GM19395 (cell line): ENCODE measurements at regions not wholly inside any gene's neighbourhood (a gene's known extent, or its start where the extent isn't known, plus 50 kb on each side); places are given as distances from the start of the nearest gene placed in this dataset.

Experiments
- ATAC-seq: cut with Tn5 transposase; IDR thresholded peaks from one replicate; pipeline ENCODE4 v1.9.1; 2021; ENCODE audit warnings: mild to moderate bottlenecking, moderate library complexity; ENCODE audit not compliant: unreplicated experiment

- ATAC-seq = no peak
Observed at GRCh38 chr14:54207075-54207474, 189.7 kb upstream of the CDKN3 start.

DNA sequence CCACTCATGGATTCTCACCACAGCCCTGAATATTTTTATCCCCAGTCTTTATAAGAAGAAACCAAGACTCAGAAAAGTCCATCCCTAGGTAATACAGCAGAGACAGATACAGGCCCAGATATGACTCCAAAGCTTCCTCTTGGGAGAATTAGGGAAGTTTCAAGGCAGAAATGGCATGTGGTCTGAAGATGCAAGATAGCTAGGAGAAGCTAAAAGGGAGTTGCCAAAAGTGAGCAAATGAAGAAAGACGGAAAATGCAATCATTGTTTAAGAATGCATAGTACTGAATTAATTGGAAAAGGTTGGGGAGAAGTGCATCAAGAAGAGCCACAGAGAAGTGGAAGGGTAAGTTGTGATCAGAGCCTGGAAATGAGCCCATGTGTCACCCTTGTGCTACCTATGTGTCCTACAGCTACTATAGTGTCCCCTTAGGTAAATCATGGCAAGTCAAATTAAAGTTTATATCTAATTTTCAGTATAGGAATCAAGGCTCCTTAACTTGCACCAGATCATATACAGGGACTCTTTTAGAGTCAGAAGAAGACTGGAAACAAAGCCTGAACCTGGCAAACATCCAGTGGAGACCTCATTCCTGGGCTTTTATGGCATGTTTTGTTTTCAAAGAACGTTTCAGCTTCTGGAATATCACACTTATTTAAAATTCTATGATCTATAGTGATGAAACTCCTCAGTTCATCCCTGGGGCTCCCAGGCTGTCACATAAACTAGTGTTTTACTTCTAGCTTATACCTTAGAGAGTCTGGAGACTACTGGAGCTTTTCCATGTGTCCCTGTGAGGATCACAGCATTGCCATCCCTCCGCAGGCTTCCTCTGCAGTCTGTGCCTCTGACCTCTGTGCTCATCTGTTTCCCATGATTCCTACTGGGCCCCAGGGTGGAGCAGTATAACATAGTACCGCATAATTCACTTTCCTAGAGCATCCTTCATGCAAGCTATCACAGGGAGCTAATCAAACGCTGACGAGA, 189.0 kb upstream of the CDKN3 start:
- ATAC-seq = no peak

GRCh38 chr14:54208751-54209150, 188.1 kb upstream of the CDKN3 start:
- ATAC-seq = no peak

DNA sequence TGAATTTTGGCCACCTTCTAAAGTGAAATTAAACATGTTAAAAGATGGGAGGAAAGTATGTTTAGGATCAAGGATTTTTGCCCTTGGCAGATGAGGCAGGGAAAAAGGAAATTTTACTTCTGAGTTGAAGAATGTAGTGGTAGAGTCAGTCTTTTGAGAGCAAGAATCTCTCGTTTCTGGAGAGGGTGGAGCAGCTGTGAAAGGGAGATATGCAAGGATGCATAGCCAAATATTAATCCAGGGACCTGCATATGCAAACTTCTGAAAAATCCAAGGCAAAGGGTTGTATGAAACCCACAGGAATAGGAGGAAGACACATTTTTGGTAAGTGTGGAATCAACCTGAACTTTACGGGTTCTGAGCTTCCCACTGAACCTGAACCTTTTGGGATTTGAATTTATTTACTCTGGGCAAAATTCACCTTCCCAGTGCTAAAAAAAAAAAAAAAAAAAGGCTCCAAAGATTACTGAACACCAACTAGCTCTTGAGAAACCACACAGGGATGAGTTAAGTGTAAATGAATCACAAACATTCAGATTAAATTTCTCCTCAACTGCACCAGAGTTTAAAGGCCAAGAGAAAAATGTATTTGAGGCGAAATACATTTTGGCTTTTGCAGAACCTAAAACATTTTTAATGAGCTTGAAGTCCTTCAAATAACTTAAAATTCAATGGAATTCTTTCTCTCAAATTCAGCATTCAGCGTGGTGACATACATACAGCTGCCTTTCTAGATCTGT, 187.1 kb upstream of the CDKN3 start:
- no peak for ATAC-seq

DNA sequence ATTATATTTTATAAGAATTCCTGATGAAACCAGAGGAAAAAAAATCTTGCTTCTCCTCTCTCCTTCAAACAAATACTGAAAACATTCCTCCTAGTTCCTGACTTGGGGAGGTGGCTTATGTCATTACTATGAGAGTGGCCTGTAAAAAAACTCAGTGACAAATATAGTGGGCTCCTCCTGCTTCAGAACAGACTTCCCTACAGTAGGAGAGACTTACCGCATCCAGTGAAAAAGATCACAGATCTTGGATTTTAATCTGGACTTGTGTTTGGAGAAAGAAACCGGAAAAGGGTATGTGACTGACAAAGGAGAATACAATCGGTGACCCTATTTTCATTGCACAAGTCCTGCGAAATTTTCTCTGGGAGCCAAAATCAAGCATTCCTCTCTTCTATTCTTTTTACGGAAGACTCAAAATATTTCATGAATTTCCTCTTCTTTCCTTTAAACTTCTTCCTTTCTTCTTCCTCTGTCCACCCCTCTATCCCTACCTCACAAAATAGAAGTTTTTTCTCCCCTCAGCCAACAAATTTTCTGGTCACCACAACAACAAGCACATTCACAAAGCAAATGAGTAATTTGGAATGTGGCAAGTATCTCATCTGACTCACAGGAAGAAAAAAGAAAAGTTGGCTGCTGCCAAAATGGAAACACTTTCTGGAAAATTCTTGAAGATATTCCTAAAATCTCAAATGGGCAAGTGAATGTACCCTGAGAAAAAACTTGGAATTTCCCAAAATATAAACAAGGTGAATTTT, 185.1 kb upstream of the CDKN3 start:
- no peak for ATAC-seq

DNA sequence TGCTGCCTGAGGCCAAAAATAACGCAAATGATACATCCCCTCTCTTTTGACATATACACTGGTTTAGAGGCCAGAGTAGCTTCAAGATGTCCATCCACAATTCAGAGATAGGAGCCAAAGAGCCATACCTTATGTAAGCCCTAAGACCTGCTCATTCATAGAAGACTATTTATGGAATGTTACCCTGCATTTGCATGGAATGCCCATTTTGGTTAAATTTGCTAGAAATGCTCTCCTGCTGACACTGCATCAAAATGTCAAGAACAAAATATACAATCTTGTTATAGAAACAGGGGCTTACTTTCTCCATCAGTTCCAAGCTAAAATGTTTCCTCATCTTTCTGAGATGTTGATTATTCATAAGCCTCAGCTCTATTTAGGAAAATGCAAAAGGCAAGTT, 183.3 kb upstream of the CDKN3 start:
- ATAC-seq = no peak

- no peak for ATAC-seq
Observed at GRCh38 chr14:54216827-54217226, 180.0 kb upstream of the CDKN3 start.

DNA sequence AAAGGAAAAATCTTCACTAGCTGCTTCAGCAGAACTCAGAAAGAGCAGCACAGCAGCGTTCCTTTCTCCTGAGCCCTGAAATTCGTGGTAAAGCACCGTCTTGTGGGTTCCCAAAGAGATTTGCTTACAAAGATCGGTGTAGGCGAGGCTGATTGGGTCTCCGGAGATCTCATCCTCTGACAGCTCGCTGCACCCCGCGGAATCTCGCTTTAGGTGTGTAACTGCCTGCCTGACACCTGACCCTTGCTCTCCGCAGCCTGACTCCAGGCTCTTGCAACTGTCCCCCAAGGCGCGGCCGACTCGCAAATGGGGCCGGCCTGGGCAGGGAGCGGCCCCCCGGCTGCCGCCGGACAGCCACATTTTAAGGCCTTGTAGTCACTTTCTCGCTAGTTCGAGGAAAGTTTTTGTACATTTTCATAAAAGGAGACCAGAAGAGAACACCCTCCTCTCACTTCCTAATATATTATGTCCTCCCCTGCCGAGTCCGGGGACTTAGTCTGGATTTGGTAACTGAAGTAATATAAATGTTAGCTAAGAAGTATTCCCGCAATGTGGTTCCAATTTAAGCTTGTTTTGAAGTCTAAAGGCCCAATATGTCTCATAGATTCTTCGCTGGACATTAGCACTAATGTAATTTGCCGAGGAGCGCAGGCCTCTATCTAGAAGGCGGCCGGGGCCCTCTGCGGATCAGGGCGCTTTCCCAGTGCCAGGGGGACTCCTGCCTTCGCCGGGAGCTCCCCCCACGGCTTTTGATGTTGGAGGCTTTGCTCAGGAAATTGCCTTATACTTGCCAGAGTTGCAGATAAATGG, 177.3 kb upstream of the CDKN3 start:
- ATAC-seq = no peak

- no peak for ATAC-seq
Observed at GRCh38 chr14:54220071-54220703, 176.6 kb upstream of the CDKN3 start.

GRCh38 chr14:54220704-54221431, 175.9 kb upstream of the CDKN3 start:
- ATAC-seq = no peak

DNA sequence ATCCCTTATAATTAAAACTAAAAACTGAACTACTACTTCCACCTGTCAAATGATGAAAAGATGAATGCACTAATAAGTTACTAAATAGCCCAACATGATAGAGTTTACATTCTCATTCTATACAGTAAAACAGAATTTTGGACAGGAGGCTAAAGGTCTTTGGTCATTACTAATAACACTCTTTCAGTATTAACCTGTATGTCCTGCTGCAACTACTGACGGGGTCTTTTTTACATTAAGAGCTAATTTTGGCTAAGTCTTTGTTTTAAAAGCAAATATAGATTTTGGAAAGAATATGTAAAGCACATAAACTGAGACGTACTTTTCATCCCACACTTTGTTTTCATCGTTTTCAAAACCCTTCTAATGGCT, 175.4 kb upstream of the CDKN3 start:
- no peak for ATAC-seq

GRCh38 chr14:54221971-54222370, 174.8 kb upstream of the CDKN3 start:
- ATAC-seq = no peak

- ATAC-seq = no peak
Observed at GRCh38 chr14:54223831-54224402, 172.9 kb upstream of the CDKN3 start.

DNA sequence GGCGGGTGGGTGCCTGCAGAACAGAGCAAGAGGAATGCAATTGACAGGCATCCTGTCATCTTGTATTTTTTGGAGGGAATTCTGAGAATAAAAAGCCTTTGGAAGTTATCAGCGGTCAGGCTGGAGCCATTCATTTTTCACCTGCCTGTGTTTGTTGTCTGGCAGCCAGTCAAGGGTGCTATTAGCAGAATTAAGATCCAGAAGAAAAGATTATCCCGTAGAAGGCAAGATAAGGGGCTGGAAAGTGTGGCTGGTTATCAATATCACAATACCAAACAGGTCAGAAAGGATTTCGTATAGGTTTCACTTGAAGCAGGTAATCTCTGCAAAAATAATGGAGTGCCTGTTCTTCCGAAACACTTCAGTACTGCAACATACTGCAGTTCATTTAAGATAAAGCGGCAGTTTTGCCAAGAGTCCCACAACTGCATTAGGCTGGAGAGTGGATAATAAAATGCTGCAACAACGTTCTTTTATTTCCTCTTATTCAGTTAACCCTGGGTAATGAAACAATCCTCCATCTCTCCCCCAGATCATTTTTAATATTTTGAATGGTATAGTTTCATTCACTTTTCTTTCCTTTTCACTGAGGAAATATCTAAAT, 171.2 kb upstream of the CDKN3 start:
- ATAC-seq = no peak

DNA sequence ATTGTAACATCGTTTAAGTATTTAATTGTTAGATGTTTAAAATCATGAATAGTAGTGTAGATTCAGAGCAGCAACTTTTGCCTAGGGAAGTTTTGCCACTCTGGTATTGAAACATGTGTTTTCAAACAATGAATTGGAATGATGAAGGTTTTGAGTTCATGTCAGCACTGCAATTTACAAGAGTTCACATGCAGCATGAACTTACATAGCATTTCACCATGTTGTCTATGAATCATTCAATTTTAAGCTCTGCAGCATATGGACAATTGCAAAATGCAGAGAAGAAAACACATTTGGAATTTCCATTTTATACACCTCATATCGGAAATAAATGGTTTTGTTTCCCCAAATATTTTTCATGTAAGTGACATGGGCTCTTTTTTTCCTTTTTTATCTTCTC, 170.7 kb upstream of the CDKN3 start:
- ATAC-seq = no peak

GRCh38 chr14:54226558-54226957, 170.2 kb upstream of the CDKN3 start:
- ATAC-seq = no peak

DNA sequence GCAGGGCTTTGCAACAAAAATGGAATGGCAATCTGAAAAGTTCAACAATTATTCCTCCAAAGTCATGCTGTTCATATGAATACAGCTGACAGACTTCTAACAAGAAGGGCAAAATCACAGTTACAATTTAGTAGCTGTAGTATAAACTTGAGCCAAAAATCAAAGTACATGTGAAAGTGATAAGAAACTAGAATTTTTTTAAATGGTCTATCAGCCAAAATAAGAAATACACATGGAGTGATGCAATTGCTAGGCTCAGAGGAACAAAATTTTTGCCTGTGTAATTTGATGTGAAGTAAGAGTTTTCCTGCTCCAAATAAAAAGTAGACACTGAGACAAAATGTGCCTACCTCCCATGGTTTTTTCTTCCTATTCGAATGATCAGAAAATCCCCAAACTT, 167.7 kb upstream of the CDKN3 start:
- ATAC-seq = no peak

DNA sequence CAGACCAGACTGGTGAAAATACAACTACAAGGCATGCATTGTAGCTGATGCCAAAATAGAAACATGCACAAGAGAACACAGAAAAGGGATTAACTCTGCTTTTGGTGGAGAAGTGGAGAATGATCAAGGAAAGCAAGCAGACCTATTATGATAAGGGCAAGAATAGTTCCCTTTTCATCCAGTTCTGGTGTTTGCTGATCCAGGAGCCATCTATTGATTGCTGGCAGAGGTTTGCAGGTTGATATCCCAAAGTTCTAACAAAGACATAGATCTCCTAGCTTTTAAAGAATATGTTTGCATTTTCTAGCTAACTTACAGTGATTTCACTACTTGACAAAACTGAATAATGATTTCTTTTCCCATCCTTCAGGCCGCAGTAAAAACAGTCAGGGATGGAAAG, 166.2 kb upstream of the CDKN3 start:
- ATAC-seq = no peak

DNA sequence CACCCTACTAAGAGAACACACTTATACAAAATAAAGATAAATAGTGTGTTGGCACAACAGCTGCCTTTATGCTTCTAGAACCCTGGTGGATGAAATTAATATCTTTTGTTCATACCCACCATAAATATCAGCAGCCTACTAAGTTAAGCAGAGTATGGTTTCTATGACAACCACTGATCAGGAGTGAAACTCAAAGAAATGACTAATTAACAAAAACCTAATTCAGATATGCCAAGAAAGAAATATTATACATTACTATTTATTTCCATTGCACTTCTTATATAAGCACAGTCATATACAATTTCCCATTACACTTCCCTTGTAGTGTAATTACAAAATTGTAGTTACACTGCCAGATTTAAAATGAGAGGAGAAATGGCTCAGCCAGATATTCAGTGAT, 164.1 kb upstream of the CDKN3 start:
- no peak for ATAC-seq
